Omental fat pad (tissue), 3 donors: ENCODE measurements at regions not wholly inside any gene's neighbourhood (a gene's known extent, or its start where the extent isn't known, plus 50 kb on each side); places are given as distances from the start of the nearest gene placed in this dataset.

Source experiments
- ATAC-seq: fragments of 150-250 bp; one replicate; pipeline ENCODE4 v1.9.1; 2016; ENCODE audit warnings: mild to moderate bottlenecking, moderate library complexity; ENCODE audit not compliant: low FRiP score
- DNase-seq: peaks from one replicate; pipeline ENCODE4 v3.0.0-alpha.2; 2019; ENCODE audit warnings: low spot score
- TF ChIP-seq, protein P1 (sequence below), 3 donors: fragments of 450-650 bp; IDR thresholded peaks; one replicate each; pipeline ENCODE4 v1.5.1; 2016 to 2017; ENCODE audit warnings: antibody characterized with exemption in 3 of 3, mild to moderate bottlenecking in 3 of 3, moderate library complexity in 2 of 3

DNA sequence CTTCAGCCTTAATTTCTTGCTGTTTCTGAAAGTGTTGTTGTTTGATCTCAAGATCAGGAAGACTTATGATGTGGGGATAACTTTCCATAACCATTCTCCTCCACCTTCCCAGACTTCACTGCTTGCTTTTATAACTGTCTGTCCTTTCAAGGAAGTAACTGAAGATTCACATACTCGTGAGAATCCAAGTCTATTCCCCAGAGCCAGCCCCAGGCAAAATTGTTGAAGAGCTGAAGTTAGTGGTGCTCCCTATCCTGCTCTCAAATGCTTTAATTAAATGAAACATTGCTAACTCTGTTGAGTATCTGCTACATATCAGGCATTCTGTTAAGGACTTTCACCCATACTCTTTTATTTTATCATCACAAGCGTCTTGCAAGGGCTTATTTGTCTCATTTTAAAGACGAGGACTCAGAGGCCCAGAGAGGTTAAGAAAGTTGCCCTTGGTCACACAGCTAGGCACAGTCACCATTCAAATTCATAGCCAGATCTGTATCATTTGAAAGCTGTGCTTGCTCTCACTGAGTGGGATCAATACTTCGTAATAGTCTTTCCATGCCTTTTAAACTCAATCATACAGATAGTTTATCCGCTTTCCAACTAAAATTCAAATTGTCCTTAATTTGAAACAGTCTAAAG is 189.8 kb upstream of the TCF4 start:
- TF ChIP-seq, protein P1, sequence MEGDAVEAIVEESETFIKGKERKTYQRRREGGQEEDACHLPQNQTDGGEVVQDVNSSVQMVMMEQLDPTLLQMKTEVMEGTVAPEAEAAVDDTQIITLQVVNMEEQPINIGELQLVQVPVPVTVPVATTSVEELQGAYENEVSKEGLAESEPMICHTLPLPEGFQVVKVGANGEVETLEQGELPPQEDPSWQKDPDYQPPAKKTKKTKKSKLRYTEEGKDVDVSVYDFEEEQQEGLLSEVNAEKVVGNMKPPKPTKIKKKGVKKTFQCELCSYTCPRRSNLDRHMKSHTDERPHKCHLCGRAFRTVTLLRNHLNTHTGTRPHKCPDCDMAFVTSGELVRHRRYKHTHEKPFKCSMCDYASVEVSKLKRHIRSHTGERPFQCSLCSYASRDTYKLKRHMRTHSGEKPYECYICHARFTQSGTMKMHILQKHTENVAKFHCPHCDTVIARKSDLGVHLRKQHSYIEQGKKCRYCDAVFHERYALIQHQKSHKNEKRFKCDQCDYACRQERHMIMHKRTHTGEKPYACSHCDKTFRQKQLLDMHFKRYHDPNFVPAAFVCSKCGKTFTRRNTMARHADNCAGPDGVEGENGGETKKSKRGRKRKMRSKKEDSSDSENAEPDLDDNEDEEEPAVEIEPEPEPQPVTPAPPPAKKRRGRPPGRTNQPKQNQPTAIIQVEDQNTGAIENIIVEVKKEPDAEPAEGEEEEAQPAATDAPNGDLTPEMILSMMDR (IDR thresholded peaks at IDR 0.05): no peak
- ATAC-seq: no peak
- DNase-seq: no peak

DNA sequence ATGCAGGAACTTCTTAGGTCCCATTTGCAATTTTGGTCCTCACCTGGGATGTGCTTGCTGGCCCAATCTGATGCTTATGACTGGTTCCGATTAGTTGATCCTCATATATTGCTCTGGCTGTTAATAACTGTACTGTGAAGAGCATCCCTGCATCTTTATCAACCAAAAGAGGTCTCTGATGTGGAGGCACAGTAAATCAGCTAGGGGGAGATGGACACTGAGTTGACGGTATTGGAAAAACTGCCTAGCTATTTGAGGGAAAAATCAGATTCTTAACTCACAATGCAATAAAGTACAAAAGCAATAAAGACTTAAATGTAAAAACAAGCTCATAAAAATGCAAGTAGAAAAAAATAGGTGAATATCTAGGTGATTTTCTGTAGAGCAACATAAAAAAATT is 188.0 kb upstream of the TCF4 start:
- no peak for DNase-seq
- no peak for ATAC-seq
- TF ChIP-seq, protein P1 (IDR thresholded peaks at IDR 0.05): no peak

DNA sequence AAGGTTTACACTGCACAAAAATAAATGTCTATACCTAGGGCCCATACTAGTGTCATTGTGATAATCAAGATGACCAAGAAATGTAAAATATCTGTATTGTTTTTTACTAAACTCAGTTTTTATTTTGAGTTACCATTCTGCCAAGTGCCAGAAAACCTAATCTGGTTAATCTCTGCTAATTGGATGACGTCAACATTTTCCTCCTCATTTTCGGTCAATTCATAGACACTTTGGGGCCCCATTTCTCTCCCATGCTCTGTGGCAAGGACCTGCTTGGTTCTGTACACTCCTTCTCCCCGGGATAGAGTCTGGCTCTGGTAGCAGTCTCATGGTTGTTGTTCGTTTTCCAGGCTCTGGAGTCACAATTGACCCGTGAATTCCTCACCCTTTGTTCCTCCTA is 186.5 kb upstream of the TCF4 start:
- no peak for ATAC-seq
- no peak for DNase-seq
- TF ChIP-seq, protein P1 (IDR thresholded peaks at IDR 0.05): no peak

DNA sequence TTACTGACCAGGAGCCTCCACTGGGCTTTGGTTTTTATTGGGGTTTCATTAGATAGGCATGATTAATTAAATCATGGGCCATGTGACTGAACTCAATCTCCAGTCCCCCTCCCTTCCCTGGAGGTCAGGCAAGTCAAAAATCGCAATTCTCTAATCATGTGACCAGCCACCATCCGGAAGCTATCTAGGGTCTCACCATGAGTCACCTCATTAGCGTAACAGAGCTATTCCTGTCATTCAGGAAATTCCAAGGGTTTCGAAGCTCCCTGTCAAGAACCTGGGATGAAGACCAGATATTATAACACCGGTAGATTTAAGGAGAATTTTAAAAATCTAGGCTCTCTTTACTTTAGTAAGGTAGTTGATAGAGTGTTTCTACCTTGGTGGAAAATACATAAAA is 180.3 kb upstream of the TCF4 start:
- TF ChIP-seq, protein P1 (IDR thresholded peaks at IDR 0.05): no peak
- DNase-seq: no peak
- no peak for ATAC-seq

DNA sequence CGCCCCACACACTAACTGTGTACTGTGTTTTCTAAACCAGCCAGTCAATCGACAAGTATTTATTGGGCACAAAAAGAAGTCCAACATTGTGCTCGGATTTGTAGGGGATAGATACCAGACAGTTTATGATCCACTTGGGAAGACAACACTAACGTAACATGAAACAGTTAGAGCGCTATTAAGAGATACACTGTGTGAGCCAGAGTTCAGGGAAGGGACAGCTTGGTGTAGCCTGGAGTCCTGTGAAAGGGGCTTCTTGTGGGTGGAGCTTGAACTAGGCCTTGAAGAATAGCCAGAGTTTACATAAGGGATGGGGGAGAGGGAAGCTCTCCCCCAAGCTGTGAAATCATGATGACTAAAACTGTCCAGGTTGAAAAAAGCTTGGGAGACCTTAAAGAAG is 176.4 kb upstream of the TCF4 start:
- TF ChIP-seq, protein P1 (IDR thresholded peaks at IDR 0.05): no peak
- no peak for ATAC-seq

DNA sequence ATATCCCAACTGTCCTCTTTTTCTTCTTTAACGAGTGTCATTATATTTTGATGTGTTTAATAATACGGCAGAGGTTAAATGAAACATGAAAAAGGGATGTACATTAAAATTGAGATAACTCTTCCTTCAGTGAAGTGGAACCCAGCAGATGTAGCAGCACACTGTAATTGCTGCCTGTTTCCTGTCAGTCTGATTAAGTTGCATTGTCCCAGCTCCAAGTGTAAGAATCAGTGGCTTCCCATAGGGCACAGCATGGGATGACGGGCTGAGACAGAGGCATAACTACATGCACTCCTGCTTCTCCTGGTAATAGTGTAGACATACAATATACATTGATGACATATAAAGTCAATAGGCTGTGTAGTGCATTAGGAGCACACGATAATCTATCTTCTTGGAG is 175.8 kb upstream of the TCF4 start:
- no peak for ATAC-seq
- TF ChIP-seq, protein P1 (IDR thresholded peaks at IDR 0.05): no peak
- no peak for DNase-seq

More for the DNA sequence above, 176.4 kb upstream of the TCF4 start:
- DNase-seq: no peak

DNA sequence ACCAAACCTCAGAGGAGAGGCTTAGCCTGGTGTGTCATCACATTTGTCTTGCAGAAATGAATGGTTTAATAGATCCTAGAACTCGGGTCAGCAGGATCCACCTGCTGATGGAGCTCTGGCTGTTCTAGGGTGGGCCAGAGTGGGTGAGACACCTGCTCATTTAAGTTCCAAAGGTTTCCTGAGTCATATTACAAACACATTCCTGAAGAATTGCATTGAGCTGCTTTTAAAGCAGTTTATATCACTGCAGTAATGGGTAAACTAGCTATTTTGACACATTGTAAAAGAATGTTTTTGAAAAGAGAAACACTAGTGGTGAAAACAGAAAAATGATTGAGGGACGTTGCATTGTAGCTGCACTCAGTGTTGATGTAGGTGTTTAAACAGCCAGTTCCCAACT is 175.3 kb upstream of the TCF4 start:
- ATAC-seq: no peak
- DNase-seq: no peak
- TF ChIP-seq, protein P1 (IDR thresholded peaks at IDR 0.05): no peak
